Kidney (tissue), 13 donors: ENCODE measurements at regions not wholly inside any gene's neighbourhood (a gene's known extent, or its start where the extent isn't known, plus 50 kb on each side); places are given as distances from the start of the nearest gene placed in this dataset.
"Not testable (repeated sequence)": the region's sequence is repeated elsewhere in the genome, so short reads cannot be mapped to it uniquely, and the experiment has no call there.

Experiments used
- DNase-seq, 5 donors: peaks; one replicate each; pipeline ENCODE4 v3.0.0-alpha.2; 2013 to 2020
- FAIRE-seq: peaks from 2 replicates; lab custom pipeline; 2012; peaks lifted over from hg19 to GRCh38; lab: Jason Lieb, UNC
- H3K27ac ChIP-seq, 2 donors: one replicate each; pipeline ENCODE4 v1.7.0; 2013; ENCODE audit warnings: low read depth in 2 of 2, low read length in 2 of 2, inconsistent platforms in 1 of 2
- H3K27me3 ChIP-seq: one replicate; pipeline ENCODE4 v1.7.1; 2013; ENCODE audit warnings: low read length, inconsistent platforms; ENCODE audit not compliant: control insufficient read depth, insufficient read depth
- H3K36me3 ChIP-seq, 3 donors: one replicate each; pipeline versions ENCODE4 v1.7.0 to v1.7.1; 2013; ENCODE audit warnings: low read length in 3 of 3, control low read depth in 1 of 3, inconsistent platforms in 1 of 3; ENCODE audit not compliant: insufficient read depth in 3 of 3, control insufficient read depth in 2 of 3
- H3K4me1 ChIP-seq, 3 donors: one replicate each; pipeline versions ENCODE4 v1.7.0 to v1.7.1; 2013; ENCODE audit warnings: low read length in 3 of 3, inconsistent platforms in 1 of 3, low read depth in 1 of 3; ENCODE audit not compliant: control insufficient read depth in 2 of 3, insufficient read depth in 2 of 3
- H3K4me3 ChIP-seq, 3 donors: one replicate each; pipeline versions ENCODE4 v1.7.0 to v1.8.1; 2013; ENCODE audit warnings: low read length in 3 of 3, control low read depth in 1 of 3, inconsistent platforms in 1 of 3
- H3K9ac ChIP-seq, 3 donors: one replicate each; pipeline versions ENCODE4 v1.7.0 to v1.7.1; 2013; ENCODE audit warnings: low read length in 3 of 3, control low read depth in 1 of 3, inconsistent platforms in 1 of 3
- H3K9me3 ChIP-seq, 3 donors: one replicate each; pipeline versions ENCODE4 v1.7.0 to v1.7.1; 2013; ENCODE audit warnings: low read length in 3 of 3, control low read depth in 1 of 3, inconsistent platforms in 1 of 3; ENCODE audit not compliant: control insufficient read depth in 2 of 3, insufficient read depth in 1 of 3
- CTCF ChIP-seq: IDR thresholded peaks from 3 replicates; pipeline ENCODE4 v1.5.1; 2012; ENCODE audit warnings: mild to moderate bottlenecking, moderate library complexity, borderline replicate concordance; ENCODE audit not compliant: insufficient read depth; ENCODE audit errors: extremely low read depth
- intact Hi-C: fragments of 100-400 bp; cut with DNase I; formaldehyde crosslinking; loops from one replicate; pipeline ENCODE4 v1.11.1; 2022
- donor health status: control.
- donor health status: control.
- donor health status: control.
- donor health status: control.
- donor health status: control.
- donor health status: DM: yes; HTN: yes; CAD: no.
- donor health status: Normal renal cell carcinoma (clear cell type).

GRCh38 chr6:167416676-167417430 is 92.0 kb downstream of the TTLL2 start:
- no peak for TF ChIP-seq CTCF
- H3K9ac ChIP-seq = no peak overlapping the region
- H3K4me1 ChIP-seq = no peaks in the 10 kb centered on the region
- no peaks in the 10 kb centered on the region for H3K36me3 ChIP-seq
- DNase-seq = no peak
- H3K9me3 ChIP-seq = no peaks in the 10 kb centered on the region
- intact Hi-C loops = no loop called here
- no peak for FAIRE-seq
- H3K4me3 ChIP-seq = no peak overlapping the region
- H3K27me3 ChIP-seq = no peaks in the 10 kb centered on the region
- no peak overlapping the region for H3K27ac ChIP-seq

- Histone ChIP-seq H3K27me3 (no peaks in the 10 kb centered on the region), H3K27ac (no peak overlapping the region), H3K9ac (no peak overlapping the region), H3K9me3 (no peaks in the 10 kb centered on the region), H3K4me1 (no peaks in the 10 kb centered on the region), H3K36me3 (no peaks in the 10 kb centered on the region), H3K4me3 (no peak overlapping the region)
- FAIRE-seq (no peak), DNase-seq (no peak)
- intact Hi-C loops = no loop called here
- no peak for TF ChIP-seq CTCF
Observed at GRCh38 chr6:167420177-167420576, 95.3 kb downstream of the TTLL2 start.

GRCh38 chr6:167420858-167421766 is 96.2 kb downstream of the TTLL2 start:
- TF ChIP-seq CTCF = no peak
- H3K27ac ChIP-seq = peak overlapping the region in 1 of 2 donors; percentile 65
- H3K9me3 ChIP-seq = no peaks in the 10 kb centered on the region
- no peaks in the 10 kb centered on the region for H3K27me3 ChIP-seq
- no peak for FAIRE-seq
- no peaks in the 10 kb centered on the region for H3K36me3 ChIP-seq
- no peak overlapping the region for H3K4me3 ChIP-seq
- DNase-seq = no peak
- peak overlapping the region in 1 of 3 donors; percentile 26 for H3K9ac ChIP-seq
- H3K4me1 ChIP-seq = peaks cover 0 to 3% (median 0%) of the 10 kb centered on the region in 3 donors
- intact Hi-C loops = no loop called here

GRCh38 chr6:167421944-167422343 is 97.1 kb downstream of the TTLL2 start:
- H3K27me3 ChIP-seq, H3K9me3 ChIP-seq, H3K36me3 ChIP-seq, H3K9ac ChIP-seq, H3K4me3 ChIP-seq, H3K4me1 ChIP-seq, intact Hi-C loops, H3K27ac ChIP-seq, DNase-seq, FAIRE-seq: not testable (repeated sequence)
